HepG2 (cell line): ENCODE measurements at regions not wholly inside any gene's neighbourhood (a gene's known extent, or its start where the extent isn't known, plus 50 kb on each side); places are given as distances from the start of the nearest gene placed in this dataset.

Experiments used
- CEBPG ChIP-seq: IDR thresholded peaks from 2 replicates; pipeline ENCODE4 v1.6.1; 2016
- CTCF ChIP-seq: sonication (generic); formaldehyde crosslinking; IDR thresholded peaks from 2 replicates; pipeline ENCODE4 v1.5.0; 2020; ENCODE audit warnings: mild to moderate bottlenecking, missing genetic modification reagents, moderate library complexity
- FOXP1 ChIP-seq, 2 experiments: fragments of 450-650 bp in 1 of 2; IDR thresholded peaks; 2 replicates each; pipeline ENCODE4 v1.6.1; 2017 to 2018; ENCODE audit warnings: antibody characterized with exemption in 1 of 2
- HNRNPUL1 ChIP-seq: fragments of 200-400 bp; formaldehyde crosslinking; IDR thresholded peaks from 2 replicates; pipeline ENCODE4 v1.6.1; 2017; ENCODE audit warnings: low read depth, mild to moderate bottlenecking, low read length, moderate library complexity
- NR2C2 ChIP-seq: sonication (generic); formaldehyde crosslinking; IDR thresholded peaks from 2 replicates; pipeline ENCODE4 v1.4.0; 2020; ENCODE audit warnings: missing genetic modification reagents, mild to moderate bottlenecking, moderate library complexity, borderline replicate concordance
- POLR2A ChIP-seq, 2 experiments: IDR thresholded peaks; 2 replicates each; pipeline ENCODE4 v1.6.1; 2011; ENCODE audit warnings: low read depth in 2 of 2, low read length in 2 of 2, mild to moderate bottlenecking in 1 of 2, moderate library complexity in 1 of 2; ENCODE audit not compliant: insufficient read depth in 1 of 2
- POLR2G ChIP-seq: fragments of 200-400 bp; formaldehyde crosslinking; IDR thresholded peaks from 2 replicates; pipeline ENCODE4 v1.6.1; 2018; ENCODE audit warnings: mild to moderate bottlenecking, low read depth, low read length, moderate library complexity
- TFDP1 ChIP-seq: IDR thresholded peaks from 2 replicates; pipeline ENCODE4 v1.6.1; 2016; ENCODE audit warnings: missing compliant biosample characterization, missing genetic modification reagents, borderline replicate concordance
- YY1 ChIP-seq: IDR thresholded peaks from 2 replicates; pipeline ENCODE4 v1.6.1; 2011; ENCODE audit warnings: low read length, low read depth, moderate library complexity, mild to moderate bottlenecking; ENCODE audit not compliant: insufficient read depth, insufficient replicate concordance
- ZNF775 ChIP-seq: sonication (generic); formaldehyde crosslinking; IDR thresholded peaks from 2 replicates; pipeline ENCODE4 v1.4.0; 2020; ENCODE audit warnings: missing genetic modification reagents, mild to moderate bottlenecking, moderate library complexity, borderline replicate concordance
- ZNF800 ChIP-seq: sonication (generic); formaldehyde crosslinking; IDR thresholded peaks from 2 replicates; pipeline ENCODE4 v1.4.0; 2020; ENCODE audit warnings: missing genetic modification reagents

GRCh38 chr4:24186466-24186865, 296.6 kb upstream of the PPARGC1A start:
- TF ChIP-seq NR2C2 (CRISPR knock-in tag) = no peak
- no peak for TF ChIP-seq POLR2A (IDR thresholded peaks at IDR 0.05; ENCODE audit: insufficient read depth in 1 of 2, low read depth in 2 of 2, low read length in 2 of 2)
- TF ChIP-seq HNRNPUL1 = no peak
- no peak for TF ChIP-seq YY1
- TF ChIP-seq ZNF800 (CRISPR knock-in tag) = no peak
- TF ChIP-seq CEBPG (CRISPR knock-in tag) = no peak
- TF ChIP-seq CTCF (CRISPR knock-in tag) = no peak
- TF ChIP-seq FOXP1 (IDR thresholded peaks at IDR 0.05) = no peak
- no peak for TF ChIP-seq FOXP1 (CRISPR knock-in tag; IDR thresholded peaks at IDR 0.05)
- TF ChIP-seq TFDP1 = no peak
- no peak for TF ChIP-seq POLR2G
- no peak for TF ChIP-seq ZNF775 (CRISPR knock-in tag)
